SK-N-SH treated with all-trans-retinoic acid at 6 μM for 48 hours (cell line): ENCODE measurements at regions not wholly inside any gene's neighbourhood (a gene's known extent, or its start where the extent isn't known, plus 50 kb on each side); places are given as distances from the start of the nearest gene placed in this dataset.

Source experiments
- ATAC-seq: fragments of 200-7000 bp; cut with Tn5 transposase; 3 replicates; pipeline ENCODE4 v1.9.1; 2020; ENCODE audit warnings: mild to moderate bottlenecking, moderate library complexity
- ARNTL ChIP-seq: fragments of 450-650 bp; formaldehyde crosslinking; IDR thresholded peaks from 2 replicates; pipeline ENCODE4 v1.5.0; 2020; ENCODE audit warnings: low read depth, mild to moderate bottlenecking, moderate library complexity, borderline replicate concordance
- BACH2 ChIP-seq: fragments of 250-450 bp; sonication (Bioruptor Pico); IDR thresholded peaks from 2 replicates; pipeline ENCODE4 v1.9.0; 2021; ENCODE audit warnings: mild to moderate bottlenecking, borderline replicate concordance
- CREB5 ChIP-seq: fragments of 250-450 bp; sonication (Bioruptor Pico); IDR thresholded peaks from 2 replicates; pipeline ENCODE4 v1.5.1; 2020; ENCODE audit warnings: low read depth, mild to moderate bottlenecking, moderate library complexity
- CSDC2 ChIP-seq: fragments of 250-450 bp; sonication (Bioruptor Pico); IDR thresholded peaks from 2 replicates; pipeline ENCODE4 v1.5.0; 2020; ENCODE audit warnings: mild to moderate bottlenecking, moderate library complexity
- CSRNP3 ChIP-seq: fragments of 250-450 bp; sonication (Bioruptor Pico); IDR thresholded peaks from 2 replicates; pipeline ENCODE4 v1.5.1; 2021; ENCODE audit warnings: mild to moderate bottlenecking, moderate library complexity
- ESRRG ChIP-seq: fragments of 250-450 bp; sonication (Bioruptor Pico); IDR thresholded peaks from 2 replicates; pipeline ENCODE4 v1.6.1; 2021; ENCODE audit warnings: mild to moderate bottlenecking
- GLIS3 ChIP-seq: fragments of 250-450 bp; sonication (Bioruptor Pico); IDR thresholded peaks from 2 replicates; pipeline ENCODE4 v1.5.0; 2020; ENCODE audit warnings: mild to moderate bottlenecking, moderate library complexity
- ISL1 ChIP-seq: fragments of 250-450 bp; sonication (Bioruptor Pico); IDR thresholded peaks from 2 replicates; pipeline ENCODE4 v2.1.2; 2022; ENCODE audit warnings: mild to moderate bottlenecking, moderate library complexity
- OSR1 ChIP-seq: fragments of 250-450 bp; sonication (Bioruptor Pico); IDR thresholded peaks from 2 replicates; pipeline ENCODE4 v1.8.0; 2022; ENCODE audit warnings: moderate library complexity, mild to moderate bottlenecking, inconsistent platforms
- PATZ1 ChIP-seq: fragments of 250-450 bp; sonication (Bioruptor Pico); IDR thresholded peaks from 2 replicates; pipeline ENCODE4 v1.8.0; 2020; ENCODE audit warnings: mild to moderate bottlenecking, moderate library complexity, borderline replicate concordance
- POU6F1 ChIP-seq: fragments of 250-450 bp; sonication (Bioruptor Pico); IDR thresholded peaks from 2 replicates; pipeline ENCODE4 v1.8.0; 2021; ENCODE audit warnings: low read depth, mild to moderate bottlenecking, moderate library complexity, borderline replicate concordance
- PPARA ChIP-seq: fragments of 250-450 bp; sonication (Bioruptor Pico); IDR thresholded peaks from 2 replicates; pipeline ENCODE4 v1.5.0; 2020; ENCODE audit warnings: mild to moderate bottlenecking, borderline replicate concordance
- RARB ChIP-seq: fragments of 250-450 bp; sonication (Bioruptor Pico); IDR thresholded peaks from 2 replicates; pipeline ENCODE4 v1.8.0; 2021; ENCODE audit warnings: mild to moderate bottlenecking, moderate library complexity
- SNAI2 ChIP-seq: fragments of 250-450 bp; sonication (Bioruptor Pico); IDR thresholded peaks from 2 replicates; pipeline ENCODE4 v1.5.0; 2020; ENCODE audit warnings: mild to moderate bottlenecking, moderate library complexity
- TCF4 ChIP-seq: fragments of 250-450 bp; sonication (Bioruptor Pico); IDR thresholded peaks from 2 replicates; pipeline ENCODE4 v1.8.0; 2021; ENCODE audit warnings: mild to moderate bottlenecking, moderate library complexity, borderline replicate concordance
- TOX ChIP-seq: fragments of 250-450 bp; sonication (Bioruptor Pico); IDR thresholded peaks from 2 replicates; pipeline ENCODE4 v1.8.0; 2021; ENCODE audit warnings: mild to moderate bottlenecking, moderate library complexity, borderline replicate concordance
- TSHZ2 ChIP-seq: fragments of 250-450 bp; sonication (Bioruptor Pico); IDR thresholded peaks from 2 replicates; pipeline ENCODE4 v1.5.0; 2020; ENCODE audit warnings: mild to moderate bottlenecking, moderate library complexity
- ZC3H10 ChIP-seq: fragments of 250-450 bp; sonication (Bioruptor Pico); IDR thresholded peaks from 2 replicates; pipeline ENCODE4 v1.5.1; 2021; ENCODE audit warnings: mild to moderate bottlenecking, moderate library complexity
- ZFP3 ChIP-seq: fragments of 250-450 bp; sonication (Bioruptor Pico); IDR thresholded peaks from 2 replicates; pipeline ENCODE4 v1.5.0; 2020; ENCODE audit warnings: mild to moderate bottlenecking, moderate library complexity
- ZFP30 ChIP-seq: fragments of 450-650 bp; formaldehyde crosslinking; IDR thresholded peaks from 2 replicates; pipeline ENCODE4 v1.5.0; 2022; ENCODE audit warnings: mild to moderate bottlenecking, moderate library complexity
- ZNF70 ChIP-seq: fragments of 450-650 bp; formaldehyde crosslinking; IDR thresholded peaks from 2 replicates; pipeline ENCODE4 v1.5.0; 2020; ENCODE audit warnings: mild to moderate bottlenecking, moderate library complexity
- ZNF8 ChIP-seq: fragments of 450-650 bp; formaldehyde crosslinking; IDR thresholded peaks from 2 replicates; pipeline ENCODE4 v1.5.0; 2020; ENCODE audit warnings: mild to moderate bottlenecking, moderate library complexity

- TF ChIP-seq CREB5: no peak
- no peak for TF ChIP-seq ZNF70 (CRISPR knock-in tag)
- no peak for TF ChIP-seq GLIS3 (CRISPR knock-in tag)
- no peak for TF ChIP-seq CSDC2 (CRISPR knock-in tag)
- no peak for TF ChIP-seq PATZ1
- TF ChIP-seq SNAI2 (CRISPR knock-in tag): no peak
- no peak for TF ChIP-seq OSR1 (CRISPR knock-in tag)
- no peak for TF ChIP-seq ZC3H10 (CRISPR knock-in tag)
- no peak for TF ChIP-seq PPARA (CRISPR knock-in tag)
- no peak for TF ChIP-seq ZFP30 (CRISPR knock-in tag)
- TF ChIP-seq CSRNP3 (CRISPR knock-in tag): no peak
- TF ChIP-seq RARB (CRISPR knock-in tag): no peak
- TF ChIP-seq BACH2 (CRISPR knock-in tag): no peak
- no peak for TF ChIP-seq ARNTL
- TF ChIP-seq TOX (CRISPR knock-in tag): no peak
- TF ChIP-seq ESRRG (CRISPR knock-in tag): no peak
- no peak for TF ChIP-seq ZNF8 (CRISPR knock-in tag)
- no peak for ATAC-seq
Measured at GRCh38 chr9:119789987-119790386, 420.8 kb upstream of the BRINP1 start.

- ATAC-seq: no peak
- no peak for TF ChIP-seq OSR1 (CRISPR knock-in tag)
Measured at GRCh38 chr9:119788921-119789320, 419.7 kb upstream of the BRINP1 start.

- ATAC-seq: no peak
Measured at GRCh38 chr9:119781886-119782285, 412.7 kb upstream of the BRINP1 start.

More at GRCh38 chr9:119781886-119782285, 412.7 kb upstream of the BRINP1 start:
- TF ChIP-seq TSHZ2 (CRISPR knock-in tag) (no peak), ESRRG (CRISPR knock-in tag) (no peak), PATZ1 (no peak), CREB5 (no peak), ZNF70 (CRISPR knock-in tag) (no peak), ARNTL (no peak), ZC3H10 (CRISPR knock-in tag) (no peak), POU6F1 (CRISPR knock-in tag) (no peak), TCF4 (CRISPR knock-in tag) (no peak), BACH2 (CRISPR knock-in tag) (no peak), RARB (CRISPR knock-in tag) (no peak), CSDC2 (CRISPR knock-in tag) (no peak), OSR1 (CRISPR knock-in tag) (no peak), ZFP3 (CRISPR knock-in tag) (no peak), SNAI2 (CRISPR knock-in tag) (no peak), GLIS3 (CRISPR knock-in tag) (no peak), ISL1 (CRISPR knock-in tag) (no peak), ZFP30 (CRISPR knock-in tag) (no peak), CSRNP3 (CRISPR knock-in tag) (no peak), PPARA (CRISPR knock-in tag) (no peak)
